Heart right ventricle (tissue), 16 donors: ENCODE measurements at regions not wholly inside any gene's neighbourhood (a gene's known extent, or its start where the extent isn't known, plus 50 kb on each side); places are given as distances from the start of the nearest gene placed in this dataset.

ENCODE experiments used
- ATAC-seq, 8 donors: fragments of 200-7000 bp; cut with Tn5 transposase; one replicate each; pipeline ENCODE4 v1.9.1; 2020; ENCODE audit warnings: mild to moderate bottlenecking in 8 of 8, moderate library complexity in 8 of 8, moderate number of reproducible peaks in 1 of 8
- DNase-seq, 2 donors: peaks; one replicate each; pipeline ENCODE4 v3.0.0-alpha.2; 2020
- H3K27ac ChIP-seq, 10 donors: fragments of 200-600 bp; sonication (generic) in 2 of 10; one replicate each; pipeline versions ENCODE4 v1.5.0 to v1.8.0; 2020 to 2022; ENCODE audit warnings: mild to moderate bottlenecking in 3 of 10
- H3K27me3 ChIP-seq, 7 donors: fragments of 200-600 bp; one replicate each; pipeline ENCODE4 v1.8.0; 2021 to 2022; ENCODE audit warnings: mild to moderate bottlenecking in 2 of 7
- H3K36me3 ChIP-seq, 9 donors: fragments of 200-600 bp; sonication (generic) in 1 of 9; one replicate each; pipeline versions ENCODE4 v1.5.0 to v1.8.0; 2020 to 2022; ENCODE audit warnings: mild to moderate bottlenecking in 2 of 9
- H3K4me1 ChIP-seq, 9 donors: fragments of 200-600 bp; sonication (generic) in 1 of 9; one replicate each; pipeline versions ENCODE4 v1.5.0 to v1.8.0; 2020 to 2022; ENCODE audit warnings: mild to moderate bottlenecking in 4 of 9
- H3K4me3 ChIP-seq, 10 donors: fragments of 200-600 bp; sonication (generic) in 2 of 10; one replicate each; pipeline versions ENCODE4 v1.5.0 to v1.8.0; 2020 to 2022; ENCODE audit warnings: mild to moderate bottlenecking in 7 of 10, moderate library complexity in 2 of 10
- H3K9me3 ChIP-seq, 11 donors: fragments of 200-600 bp in 10 of 11; sonication (generic) in 2 of 11; one replicate each; pipeline versions ENCODE4 v1.5.0 to v1.8.0; 2013 to 2022; ENCODE audit warnings: mild to moderate bottlenecking in 2 of 11, control low read depth in 1 of 11, moderate library complexity in 1 of 11
- CTCF ChIP-seq, 9 donors: fragments of 200-600 bp; sonication (generic) in 2 of 9; IDR thresholded peaks; one replicate each; pipeline versions ENCODE4 v1.5.0 to v1.8.0; 2021 to 2022; ENCODE audit warnings: antibody characterized with exemption in 9 of 9, mild to moderate bottlenecking in 5 of 9, moderate library complexity in 1 of 9
- WGBS, 2 donors: extraction: QIAGEN DNeasy Blood & Tissue Kit; methylation state at CpG; one replicate each; pipeline ENCODE4 v1.1.7; 2013; ENCODE audit warnings: inconsistent platforms in 1 of 2; 5-methylcytosine and 5-hydroxymethylcytosine counted together
- intact Hi-C, 10 donors: fragments of 100-400 bp; cut with DNase I; formaldehyde crosslinking; loops; one replicate each; pipeline versions ENCODE4 v1.11.1 to v1.14.2; 2022
- donor health status: Arrhythmogenic right ventricular cardiomyopathy.
- donor health status: ischemic (EF 13 %, LVEDD 7.1; RV severe dilation, severe dysfunction).
- donor health status: healthy with polysubstance abuse.
- donor health status: DM: no; HTN: yes; CAD: no.
- donor health status: DM: no; HTN: no; CAD: no.
- donor health status: ischemic (EF 25% LVEDD 6.9; RV normal size, moderate dysfunction).
- donor health status: ischemic (EF 25% LVEDD 5.7; RV mildly dilated, moderate dysfunction).
- donor health status: healthy.
- donor health status: DM: yes; HTN: yes; CAD: no.
- donor health status: Ischemic cardiomyopathy.
- donor health status: ischemic (EF 35%, LVEDD 5.7; RV mildly dilated, moderate dysfunction).
- donor health status: nonischemic (EF 11% LVEDD 7.7; RV severe dilation, severe dysfunction).
- donor health status: DM: yes; HTN: yes; CAD: no.
- donor health status: PGD.
- donor health status: ischemic (EF 29% LVEDD 5.4; RV normal size, mild dysfunction).
- donor health status: nonischemic (EF 23%, LVEDD 6.1; RV moderate dilation, normal function).

- 79 to 89% methylated on average over 2 of the region's 2 CpGs for WGBS, 2 donors
- H3K4me3 ChIP-seq, result no peak overlapping the region
- no peaks in the 10 kb centered on the region for H3K27me3 ChIP-seq
- DNase-seq, result no peak
- H3K9me3 ChIP-seq, result peaks cover 0 to 45% (median 9%) of the 10 kb centered on the region in 11 donors
- TF ChIP-seq CTCF (IDR thresholded peaks at IDR 0.05), result no peak
- H3K36me3 ChIP-seq, result no peaks in the 10 kb centered on the region
- H3K27ac ChIP-seq, result no peak overlapping the region
- intact Hi-C loops, result no loop called here
- ATAC-seq, result no peak
- no peaks in the 10 kb centered on the region for H3K4me1 ChIP-seq
Measured at GRCh38 chr18:43744960-43745745, 467.9 kb upstream of the SYT4 start.

- H3K4me1 ChIP-seq, result no peaks in the 10 kb centered on the region
- no peaks in the 10 kb centered on the region for H3K27me3 ChIP-seq
- DNase-seq (no peak), ATAC-seq (no peak)
- no peak overlapping the region for H3K4me3 ChIP-seq
- no peak for TF ChIP-seq CTCF (IDR thresholded peaks at IDR 0.05)
- H3K36me3 ChIP-seq, result no peaks in the 10 kb centered on the region
- intact Hi-C loops, result no loop called here
- H3K27ac ChIP-seq, result no peak overlapping the region
- H3K9me3 ChIP-seq, result peaks cover 0 to 33% (median 19%) of the 10 kb centered on the region in 11 donors
Measured at GRCh38 chr18:43751203-43751602, 473.9 kb upstream of the SYT4 start.

GRCh38 chr18:43751835-43752234 lies 474.5 kb upstream of the SYT4 start:
- no peak for TF ChIP-seq CTCF (IDR thresholded peaks at IDR 0.05)
- no peak overlapping the region for H3K27ac ChIP-seq
- H3K4me3 ChIP-seq, result no peak overlapping the region
- WGBS, 2 donors, result 87 to 91% methylated on average over 2 of the region's 2 CpGs
- intact Hi-C loops, result no loop called here
- no peaks in the 10 kb centered on the region for H3K4me1 ChIP-seq
- no peak for DNase-seq
- H3K36me3 ChIP-seq, result no peaks in the 10 kb centered on the region
- no peak for ATAC-seq
- peaks cover 0 to 31% (median 19%) of the 10 kb centered on the region in 11 donors for H3K9me3 ChIP-seq
- H3K27me3 ChIP-seq, result no peaks in the 10 kb centered on the region

GRCh38 chr18:43757273-43757672 lies 480.0 kb upstream of the SYT4 start:
- intact Hi-C loops, result no loop called here
- WGBS, 2 donors, result 48 to 61% methylated on average over 1 of the region's 1 CpG
- no peak for TF ChIP-seq CTCF (IDR thresholded peaks at IDR 0.05)

More at GRCh38 chr18:43757273-43757672, 480.0 kb upstream of the SYT4 start:
- H3K4me1 ChIP-seq, result no peaks in the 10 kb centered on the region
- no peak overlapping the region for H3K4me3 ChIP-seq
- DNase-seq (no peak), ATAC-seq (no peak)
- H3K36me3 ChIP-seq, result no peaks in the 10 kb centered on the region
- no peak overlapping the region for H3K27ac ChIP-seq
- H3K27me3 ChIP-seq, result no peaks in the 10 kb centered on the region
- peaks cover 0 to 12% (median 3%) of the 10 kb centered on the region in 11 donors for H3K9me3 ChIP-seq
